ENCODE measurements at regions not wholly inside any gene's neighbourhood (a gene's known extent, or its start where the extent isn't known, plus 50 kb on each side); places are given as distances from the start of the nearest gene placed in this dataset.

DNA sequence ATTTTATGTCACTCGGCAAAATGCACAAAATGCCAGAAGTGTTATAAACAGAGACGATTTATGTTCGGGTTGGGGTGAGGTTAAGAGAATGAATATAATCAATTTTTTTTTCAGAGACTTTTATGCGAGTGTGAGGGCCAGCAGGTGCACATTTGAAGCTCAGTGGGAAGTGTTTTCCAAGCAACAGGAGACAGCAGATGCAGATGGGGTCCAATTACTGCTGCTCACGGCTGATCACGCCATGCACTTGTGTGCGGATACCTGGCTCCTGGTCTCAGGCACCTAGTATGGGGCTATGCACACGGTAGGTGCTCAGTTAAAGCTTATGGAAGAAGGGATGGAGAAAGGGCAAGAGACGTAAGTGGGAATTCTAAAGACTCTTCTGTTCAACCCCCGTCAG lies 249.1 kb downstream of the MIAT start:
- no peak for DNase-seq (ENCODE audit: low read depth)
- TF ChIP-seq, protein P1, sequence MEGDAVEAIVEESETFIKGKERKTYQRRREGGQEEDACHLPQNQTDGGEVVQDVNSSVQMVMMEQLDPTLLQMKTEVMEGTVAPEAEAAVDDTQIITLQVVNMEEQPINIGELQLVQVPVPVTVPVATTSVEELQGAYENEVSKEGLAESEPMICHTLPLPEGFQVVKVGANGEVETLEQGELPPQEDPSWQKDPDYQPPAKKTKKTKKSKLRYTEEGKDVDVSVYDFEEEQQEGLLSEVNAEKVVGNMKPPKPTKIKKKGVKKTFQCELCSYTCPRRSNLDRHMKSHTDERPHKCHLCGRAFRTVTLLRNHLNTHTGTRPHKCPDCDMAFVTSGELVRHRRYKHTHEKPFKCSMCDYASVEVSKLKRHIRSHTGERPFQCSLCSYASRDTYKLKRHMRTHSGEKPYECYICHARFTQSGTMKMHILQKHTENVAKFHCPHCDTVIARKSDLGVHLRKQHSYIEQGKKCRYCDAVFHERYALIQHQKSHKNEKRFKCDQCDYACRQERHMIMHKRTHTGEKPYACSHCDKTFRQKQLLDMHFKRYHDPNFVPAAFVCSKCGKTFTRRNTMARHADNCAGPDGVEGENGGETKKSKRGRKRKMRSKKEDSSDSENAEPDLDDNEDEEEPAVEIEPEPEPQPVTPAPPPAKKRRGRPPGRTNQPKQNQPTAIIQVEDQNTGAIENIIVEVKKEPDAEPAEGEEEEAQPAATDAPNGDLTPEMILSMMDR (IDR thresholded peaks at IDR 0.05; ENCODE audit: low read depth, low read length, missing control alignments) = no peak

DNA sequence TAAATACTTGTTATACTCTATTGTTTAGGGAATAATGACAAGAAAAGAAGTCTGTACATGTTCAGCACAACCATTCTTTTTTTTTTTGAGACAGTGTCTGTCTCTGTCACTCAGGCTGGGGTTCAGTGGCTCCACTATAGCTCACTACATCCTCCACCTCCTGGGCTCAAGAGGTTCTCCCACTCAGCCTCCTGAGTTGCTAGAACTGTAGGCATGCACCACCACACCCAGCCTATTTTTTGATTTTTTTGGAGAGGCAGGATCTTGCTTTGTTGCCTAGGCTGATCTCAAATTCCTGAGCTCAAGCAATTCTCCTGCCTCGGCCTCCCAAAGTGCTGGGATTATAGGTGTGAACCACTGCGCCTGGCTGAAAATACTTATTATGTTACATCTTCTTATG lies 250.0 kb downstream of the MIAT start:
- TF ChIP-seq, protein P1 (IDR thresholded peaks at IDR 0.05; ENCODE audit: low read depth, low read length, missing control alignments) = no peak
- DNase-seq (ENCODE audit: low read depth) = no peak
- H3K4me3 ChIP-seq (ENCODE audit: low read depth, low read length) = no peak overlapping the region

More for the DNA sequence above, 249.1 kb downstream of the MIAT start:
- H3K4me3 ChIP-seq (ENCODE audit: low read depth, low read length) = no peak overlapping the region

DNA sequence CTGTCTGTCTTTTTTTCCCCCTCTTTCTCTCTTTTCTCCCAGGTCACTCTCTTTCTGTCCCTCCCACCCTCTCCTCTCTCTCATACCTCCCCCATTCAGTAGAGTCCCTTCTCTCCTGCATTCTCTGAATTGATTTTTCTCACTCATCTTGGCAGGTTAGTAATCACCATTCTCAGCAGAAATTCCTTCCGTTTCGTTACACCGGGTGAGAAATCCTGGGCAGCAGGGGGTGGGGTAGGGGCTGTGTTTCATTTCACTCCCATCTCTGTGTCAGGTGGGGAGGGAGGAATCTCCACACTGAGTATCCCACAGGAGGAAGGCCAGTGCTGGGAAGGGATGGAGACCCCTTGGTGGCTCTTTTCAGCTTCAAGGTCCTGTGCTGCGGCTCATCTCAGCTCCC lies 253.5 kb downstream of the MIAT start:
- DNase-seq (ENCODE audit: low read depth) = no peak
- TF ChIP-seq, protein P1 (IDR thresholded peaks at IDR 0.05; ENCODE audit: low read depth, low read length, missing control alignments) = no peak
- H3K4me3 ChIP-seq (ENCODE audit: low read depth, low read length) = no peak overlapping the region

DNA sequence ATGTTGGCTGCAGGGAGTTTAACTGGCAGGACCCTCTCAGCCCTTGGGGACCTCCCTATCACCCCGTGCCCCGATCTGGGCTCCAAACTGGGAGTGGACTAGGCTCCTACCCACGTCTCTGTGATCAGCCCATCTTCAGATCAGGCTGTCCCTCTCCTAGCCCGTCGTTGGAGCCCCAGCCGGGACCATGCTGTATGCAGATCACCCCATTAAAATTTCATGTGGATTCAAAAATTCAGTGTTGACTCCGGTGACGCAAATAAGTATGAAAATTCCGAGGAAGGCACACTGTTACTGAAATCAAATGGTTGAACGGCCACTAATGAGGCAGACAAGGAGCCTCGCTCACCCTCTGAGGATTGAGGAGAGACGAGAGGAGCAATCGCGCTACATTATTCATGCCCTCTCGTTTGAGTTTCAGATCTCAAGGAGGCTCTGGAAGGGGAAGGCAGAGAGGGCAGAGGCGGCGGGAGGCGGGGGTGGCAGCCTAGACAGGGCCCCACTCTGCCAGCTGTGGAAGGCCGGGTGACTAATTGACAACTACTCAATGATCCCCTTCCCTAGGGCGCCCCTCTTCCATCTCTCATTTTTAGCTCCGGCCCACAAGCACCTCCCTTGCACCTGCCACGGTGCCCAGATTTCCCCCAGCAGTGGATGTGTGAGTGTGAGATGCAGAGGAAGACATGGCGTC lies 255.4 kb downstream of the MIAT start:
- TF ChIP-seq, protein P1 (IDR thresholded peaks at IDR 0.05; ENCODE audit: low read depth, low read length, missing control alignments) = no peak
- DNase-seq (ENCODE audit: low read depth) = no peak
- no peak overlapping the region for H3K4me3 ChIP-seq (ENCODE audit: low read depth, low read length)

GRCh38 chr22:26914519-26915185 lies 257.3 kb downstream of the MIAT start:
- H3K4me3 ChIP-seq (ENCODE audit: low read depth, low read length) = no peak overlapping the region
- TF ChIP-seq, protein P1 (IDR thresholded peaks at IDR 0.05; ENCODE audit: low read depth, low read length, missing control alignments) = no peak
- no peak for DNase-seq (ENCODE audit: low read depth)

GRCh38 chr22:26916236-26916635 lies 258.8 kb downstream of the MIAT start:
- TF ChIP-seq, protein P1 (IDR thresholded peaks at IDR 0.05; ENCODE audit: low read depth, low read length, missing control alignments) = no peak
- H3K4me3 ChIP-seq (ENCODE audit: low read depth, low read length) = no peak overlapping the region
- DNase-seq (ENCODE audit: low read depth) = no peak

DNA sequence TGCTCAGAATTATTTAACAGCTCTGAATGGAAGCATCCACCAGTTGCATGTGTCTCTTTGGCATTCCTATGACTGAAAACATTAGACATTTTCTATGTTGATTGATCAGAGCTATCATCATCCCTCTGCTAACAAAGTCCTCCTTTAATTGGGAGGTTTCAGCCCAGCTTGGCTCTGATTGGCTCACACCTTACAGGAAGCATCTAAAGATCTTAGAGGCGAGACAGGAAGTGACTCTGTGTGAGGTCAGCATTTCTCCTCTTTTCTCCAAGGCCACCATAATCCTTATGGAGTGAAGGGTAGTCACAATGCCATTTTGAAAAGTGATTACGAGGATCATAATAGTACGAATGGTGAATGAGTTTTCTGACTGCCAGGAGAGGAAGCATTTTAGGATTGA lies 260.8 kb downstream of the MIAT start:
- DNase-seq (ENCODE audit: low read depth) = no peak
- TF ChIP-seq, protein P1 (IDR thresholded peaks at IDR 0.05; ENCODE audit: low read depth, low read length, missing control alignments) = no peak

More for the DNA sequence above, 260.8 kb downstream of the MIAT start:
- no peak overlapping the region for H3K4me3 ChIP-seq (ENCODE audit: low read depth, low read length)
